HG03558 (cell line): ENCODE measurements at regions not wholly inside any gene's neighbourhood (a gene's known extent, or its start where the extent isn't known, plus 50 kb on each side); places are given as distances from the start of the nearest gene placed in this dataset.

ENCODE experiments used
- ATAC-seq: cut with Tn5 transposase; IDR thresholded peaks from one replicate; pipeline ENCODE4 v1.9.1; 2021; ENCODE audit warnings: moderate number of reproducible peaks; ENCODE audit not compliant: unreplicated experiment; ENCODE audit errors: extremely low read depth

DNA sequence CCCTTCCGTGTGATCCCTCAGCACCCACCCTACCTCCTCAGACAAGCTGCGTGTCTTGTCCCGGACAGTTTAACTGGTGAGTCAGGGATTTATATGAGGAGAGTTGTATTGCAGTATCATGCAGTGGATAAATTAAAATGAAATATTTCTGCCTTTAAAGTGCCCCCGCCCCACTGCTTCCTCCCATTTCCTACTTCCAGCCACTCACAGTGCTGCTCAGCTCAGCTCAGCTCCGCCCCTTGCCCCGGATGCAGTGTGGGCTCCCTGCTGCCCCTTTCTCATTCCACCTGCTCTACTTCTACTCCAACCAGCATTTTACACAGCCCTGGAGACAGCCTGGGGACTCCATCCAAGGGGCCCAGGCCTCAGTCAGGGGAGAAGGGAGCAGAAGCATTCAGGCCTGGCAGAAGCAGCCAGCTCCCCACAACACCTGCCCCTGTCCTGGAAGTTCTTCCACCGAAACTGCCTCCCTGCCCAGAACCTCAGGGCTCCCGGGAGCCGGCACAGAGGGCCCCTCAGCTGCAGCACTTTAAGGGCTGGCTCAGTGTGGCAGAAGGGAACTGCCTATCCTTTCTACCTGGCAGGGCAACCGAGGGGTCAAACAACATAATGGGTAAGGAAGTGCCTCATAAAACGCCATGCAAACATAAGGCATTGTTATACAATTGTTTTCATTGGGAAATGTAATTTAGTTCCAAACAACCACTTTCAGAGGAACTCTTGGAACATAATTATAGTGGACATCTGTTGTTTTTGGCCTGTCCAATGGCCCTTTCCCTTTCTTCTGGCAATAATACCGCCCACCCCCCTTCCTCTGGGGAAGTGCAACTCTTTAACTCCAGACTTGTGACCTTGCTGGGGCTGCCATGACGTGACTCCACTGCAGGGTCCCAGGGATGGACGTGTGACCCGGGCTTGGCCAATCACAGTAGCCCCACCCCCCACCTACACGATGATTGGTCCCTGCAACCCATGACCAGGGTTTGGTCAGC, 102.3 kb downstream of the LIPG start:
- ATAC-seq, result no peak

DNA sequence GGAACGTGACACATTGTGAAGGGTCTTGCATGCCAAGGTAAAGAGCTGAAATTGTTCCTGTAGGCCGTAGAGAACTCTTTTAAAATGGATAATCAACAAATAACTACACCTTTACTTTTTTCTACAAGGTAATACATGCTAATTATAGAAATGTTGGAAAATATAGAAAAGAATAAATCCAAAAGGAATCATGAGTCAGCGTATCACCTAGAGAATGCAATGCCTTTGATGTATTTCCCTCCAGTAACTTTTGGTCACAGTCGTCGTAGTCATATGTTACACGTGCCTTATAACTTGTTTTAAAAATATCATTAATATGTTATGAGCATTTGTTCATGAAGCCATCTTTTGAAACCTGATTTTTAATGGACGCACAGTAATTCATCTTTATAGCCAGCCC, 100.6 kb downstream of the LIPG start:
- ATAC-seq, result no peak

DNA sequence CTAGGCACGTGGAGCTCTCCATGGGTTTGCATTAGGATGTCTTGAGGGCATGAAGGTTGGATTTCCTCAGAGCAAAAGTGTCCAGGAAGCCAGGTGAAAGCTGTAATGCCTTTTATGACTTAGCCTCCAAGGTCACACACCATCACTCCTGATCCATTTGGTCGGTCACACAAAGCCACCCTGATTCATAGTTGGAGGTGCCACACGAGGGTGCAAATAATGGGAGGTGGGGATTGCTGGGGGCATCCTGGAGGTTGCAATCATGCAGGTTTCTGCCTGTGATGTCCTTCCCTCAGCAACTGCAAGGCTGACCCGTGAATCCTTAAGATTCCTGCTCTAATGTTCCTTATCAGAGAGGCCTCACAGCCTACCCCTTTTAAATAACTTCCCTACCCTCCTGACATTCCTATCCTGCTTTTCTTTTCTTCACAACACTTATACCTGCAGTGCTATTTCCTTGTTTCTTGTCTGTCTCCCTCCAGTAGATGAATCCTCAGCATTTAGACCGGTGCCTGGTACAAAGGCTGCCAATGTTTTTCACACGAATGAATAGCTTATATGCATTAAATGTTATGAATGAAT, 97.1 kb downstream of the LIPG start:
- no peak for ATAC-seq

GRCh38 chr18:49656073-49656692, 94.3 kb downstream of the LIPG start:
- ATAC-seq, result no peak

- ATAC-seq, result no peak
Measured at GRCh38 chr18:49655266-49656072, 93.6 kb downstream of the LIPG start.

DNA sequence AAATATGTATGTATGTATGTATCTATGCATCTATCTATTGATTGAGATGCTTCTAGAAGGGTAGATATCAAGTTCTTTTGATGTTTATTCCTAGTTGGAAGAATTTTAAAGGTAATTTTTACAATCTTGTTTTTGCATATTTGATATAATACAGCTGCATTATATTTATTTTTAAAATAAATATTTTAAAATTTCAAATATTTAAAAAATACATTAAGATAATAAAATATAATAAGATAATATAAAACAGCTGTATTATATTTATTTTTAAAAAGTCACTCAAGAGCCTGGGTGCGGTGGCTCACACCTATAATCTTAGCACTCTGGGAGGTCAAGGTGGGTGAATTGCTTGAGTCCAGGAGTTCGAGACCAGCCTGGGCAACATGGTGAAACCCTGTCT, 92.5 kb downstream of the LIPG start:
- no peak for ATAC-seq

- no peak for ATAC-seq
Measured at GRCh38 chr18:49652881-49653724, 91.2 kb downstream of the LIPG start.

GRCh38 chr18:49651033-49651432, 89.2 kb downstream of the LIPG start:
- no peak for ATAC-seq

DNA sequence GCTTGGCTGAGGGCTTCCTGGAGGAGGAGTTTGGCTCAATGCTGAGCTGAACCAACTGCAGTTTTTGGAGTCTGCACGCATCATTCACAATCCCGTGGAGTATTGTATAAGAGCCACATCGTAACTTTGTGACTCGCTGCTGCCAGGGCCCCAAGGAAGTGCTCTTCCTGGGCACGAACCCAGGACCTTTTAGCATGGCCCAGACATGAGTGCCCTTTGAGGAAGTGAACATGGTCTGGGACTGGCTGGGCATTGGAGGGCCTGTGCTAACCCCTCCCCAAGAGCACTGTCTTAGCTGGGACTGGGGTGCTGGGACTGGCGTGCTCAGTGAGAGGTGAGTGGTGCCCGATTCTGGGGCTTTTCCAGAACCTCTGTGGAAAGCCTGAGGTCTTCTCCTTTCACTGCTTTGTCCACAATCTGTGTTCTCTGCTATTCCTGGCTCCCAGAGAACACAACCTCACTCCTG, 88.6 kb downstream of the LIPG start:
- ATAC-seq, result no peak

DNA sequence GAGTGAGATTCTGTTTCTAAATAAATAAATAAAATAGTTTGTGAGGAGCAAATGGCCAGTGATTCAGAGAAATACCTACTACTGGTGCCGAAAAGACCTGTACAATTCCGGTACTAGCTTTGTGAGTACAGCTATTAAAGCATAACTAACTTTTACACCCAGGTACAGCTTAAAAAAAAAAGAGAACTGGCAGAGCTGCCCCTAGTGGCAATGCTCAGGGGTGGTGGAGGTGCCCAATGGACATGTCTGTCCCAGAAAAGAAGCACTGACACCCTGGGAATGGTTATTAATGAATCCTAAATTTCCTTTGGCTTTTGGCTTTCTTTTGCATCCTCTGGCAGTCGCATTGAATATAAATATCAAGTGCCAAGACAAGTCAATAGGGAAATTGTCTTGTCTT, 87.0 kb downstream of the LIPG start:
- no peak for ATAC-seq
